GM19438 (cell line): ENCODE measurements at regions not wholly inside any gene's neighbourhood (a gene's known extent, or its start where the extent isn't known, plus 50 kb on each side); places are given as distances from the start of the nearest gene placed in this dataset.

ENCODE experiments used
- ATAC-seq: cut with Tn5 transposase; IDR thresholded peaks from one replicate; pipeline ENCODE4 v1.9.1; 2021; ENCODE audit warnings: low read depth; ENCODE audit not compliant: unreplicated experiment

GRCh38 chr10:121290674-121291073 is 307.6 kb downstream of the FGFR2 start:
- ATAC-seq: no peak

GRCh38 chr10:121291376-121291775 is 306.9 kb downstream of the FGFR2 start:
- ATAC-seq: no peak

- no peak for ATAC-seq
Measured at GRCh38 chr10:121291823-121292222, 306.4 kb downstream of the FGFR2 start.

GRCh38 chr10:121292321-121292720 is 305.9 kb downstream of the FGFR2 start:
- ATAC-seq: no peak

- no peak for ATAC-seq
Measured at GRCh38 chr10:121293110-121293509, 305.1 kb downstream of the FGFR2 start.

GRCh38 chr10:121294630-121295029 is 303.6 kb downstream of the FGFR2 start:
- no peak for ATAC-seq

- ATAC-seq: no peak
Measured at GRCh38 chr10:121296378-121296777, 301.9 kb downstream of the FGFR2 start.

GRCh38 chr10:121296881-121297585 is 301.2 kb downstream of the FGFR2 start:
- no peak for ATAC-seq

- ATAC-seq: no peak
Measured at GRCh38 chr10:121300723-121301122, 297.5 kb downstream of the FGFR2 start.

- no peak for ATAC-seq
Measured at GRCh38 chr10:121302541-121303180, 295.6 kb downstream of the FGFR2 start.

- no peak for ATAC-seq
Measured at GRCh38 chr10:121303287-121303890, 294.9 kb downstream of the FGFR2 start.

GRCh38 chr10:121305066-121305465 is 293.2 kb downstream of the FGFR2 start:
- ATAC-seq: no peak

GRCh38 chr10:121306159-121306673 is 292.0 kb downstream of the FGFR2 start:
- ATAC-seq: no peak

GRCh38 chr10:121307411-121307980 is 290.7 kb downstream of the FGFR2 start:
- ATAC-seq: no peak

- no peak for ATAC-seq
Measured at GRCh38 chr10:121308020-121308419, 290.2 kb downstream of the FGFR2 start.

- no peak for ATAC-seq
Measured at GRCh38 chr10:121309164-121309563, 289.1 kb downstream of the FGFR2 start.

GRCh38 chr10:121310151-121310711 is 288.0 kb downstream of the FGFR2 start:
- no peak for ATAC-seq

GRCh38 chr10:121311812-121312443 is 286.3 kb downstream of the FGFR2 start:
- no peak for ATAC-seq

GRCh38 chr10:121312587-121312986 is 285.7 kb downstream of the FGFR2 start:
- ATAC-seq: no peak

GRCh38 chr10:121313119-121313875 is 284.9 kb downstream of the FGFR2 start:
- no peak for ATAC-seq
